ENCODE measurements at regions not wholly inside any gene's neighbourhood (a gene's known extent, or its start where the extent isn't known, plus 50 kb on each side); places are given as distances from the start of the nearest gene placed in this dataset.

DNA sequence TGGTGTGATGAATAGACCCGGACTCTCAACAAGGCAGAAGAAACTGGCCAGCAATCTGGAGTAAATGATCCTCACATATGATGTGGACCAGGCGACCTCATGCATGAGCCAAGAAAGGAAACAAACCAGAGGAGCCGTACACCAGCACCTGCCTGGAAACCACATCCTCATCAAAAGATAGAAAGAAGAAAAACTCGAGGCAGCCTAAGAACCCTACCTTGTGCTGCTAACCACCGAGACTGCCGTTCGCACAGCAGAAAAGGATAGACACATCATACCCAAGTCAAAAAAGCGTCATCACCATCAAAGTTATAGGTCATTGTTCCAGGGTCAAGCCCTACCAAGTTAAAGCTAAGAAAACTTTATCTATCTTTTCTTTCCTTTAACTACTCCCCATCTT lies 66.7 kb downstream of the RESF1 start (continued):
- TF ChIP-seq MEF2B (IDR thresholded peaks at IDR 0.05; ENCODE audit: partially characterized antibody, poor library complexity, severe bottlenecking) (peak; percentile 38), TAF1 (IDR thresholded peaks at IDR 0.05; ENCODE audit: borderline replicate concordance, low read depth, low read length) (no peak), ASH2L (IDR thresholded peaks at IDR 0.05; ENCODE audit: borderline replicate concordance, low read depth) (no peak), ATF7 (IDR thresholded peaks at IDR 0.05; ENCODE audit: low read depth) (peak; percentile 59), YBX1 (IDR thresholded peaks at IDR 0.05) (no peak), NFYB (IDR thresholded peaks at IDR 0.05; ENCODE audit: insufficient read depth, low read depth, low read length) (no peak), PML (IDR thresholded peaks at IDR 0.05; ENCODE audit: low read length) (no peak), RB1 (IDR thresholded peaks at IDR 0.05; ENCODE audit: borderline replicate concordance) (no peak), YY1 (IDR thresholded peaks at IDR 0.05; ENCODE audit: low read depth, low read length) (no peak), MYB (IDR thresholded peaks at IDR 0.05; ENCODE audit: borderline replicate concordance, low read depth, low read length) (no peak), BMI1 (IDR thresholded peaks at IDR 0.05; ENCODE audit: borderline replicate concordance) (no peak), SREBF1 (IDR thresholded peaks at IDR 0.05; ENCODE audit: low read length) (no peak), POLR2A (IDR thresholded peaks at IDR 0.05; ENCODE audit: low read depth, low read length) (no peak), HCFC1 (IDR thresholded peaks at IDR 0.05; ENCODE audit: low read length) (no peak), JUND (IDR thresholded peaks at IDR 0.05; ENCODE audit: low read depth, low read length) (no peak), ESRRA (IDR thresholded peaks at IDR 0.05; ENCODE audit: low read length) (no peak), BCL11A (IDR thresholded peaks at IDR 0.05; ENCODE audit: low read depth, low read length) (peak; percentile 35; the same call in 1 of the 2 replicates), MTA3 (IDR thresholded peaks at IDR 0.05; ENCODE audit: borderline replicate concordance, low read length) (no peak), CBX5 (IDR thresholded peaks at IDR 0.05; ENCODE audit: low read depth) (no peak), FOXM1 (IDR thresholded peaks at IDR 0.05; ENCODE audit: low read depth, low read length) (no peak), SMARCA5 (IDR thresholded peaks at IDR 0.05) (no peak), NRF1 (conservative IDR thresholded peaks at IDR 0.05; ENCODE audit: low read depth, low read length) (no peak), SMC3 (IDR thresholded peaks at IDR 0.05; ENCODE audit: borderline replicate concordance, low read length) (no peak), ZNF217 (IDR thresholded peaks at IDR 0.05) (no peak)
- TF ChIP-seq, protein P1, sequence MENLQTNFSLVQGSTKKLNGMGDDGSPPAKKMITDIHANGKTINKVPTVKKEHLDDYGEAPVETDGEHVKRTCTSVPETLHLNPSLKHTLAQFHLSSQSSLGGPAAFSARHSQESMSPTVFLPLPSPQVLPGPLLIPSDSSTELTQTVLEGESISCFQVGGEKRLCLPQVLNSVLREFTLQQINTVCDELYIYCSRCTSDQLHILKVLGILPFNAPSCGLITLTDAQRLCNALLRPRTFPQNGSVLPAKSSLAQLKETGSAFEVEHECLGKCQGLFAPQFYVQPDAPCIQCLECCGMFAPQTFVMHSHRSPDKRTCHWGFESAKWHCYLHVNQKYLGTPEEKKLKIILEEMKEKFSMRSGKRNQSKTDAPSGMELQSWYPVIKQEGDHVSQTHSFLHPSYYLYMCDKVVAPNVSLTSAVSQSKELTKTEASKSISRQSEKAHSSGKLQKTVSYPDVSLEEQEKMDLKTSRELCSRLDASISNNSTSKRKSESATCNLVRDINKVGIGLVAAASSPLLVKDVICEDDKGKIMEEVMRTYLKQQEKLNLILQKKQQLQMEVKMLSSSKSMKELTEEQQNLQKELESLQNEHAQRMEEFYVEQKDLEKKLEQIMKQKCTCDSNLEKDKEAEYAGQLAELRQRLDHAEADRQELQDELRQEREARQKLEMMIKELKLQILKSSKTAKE (IDR thresholded peaks at IDR 0.05; ENCODE audit: low read depth, poor library complexity, severe bottlenecking), result no peak
- TF ChIP-seq, protein P2, sequence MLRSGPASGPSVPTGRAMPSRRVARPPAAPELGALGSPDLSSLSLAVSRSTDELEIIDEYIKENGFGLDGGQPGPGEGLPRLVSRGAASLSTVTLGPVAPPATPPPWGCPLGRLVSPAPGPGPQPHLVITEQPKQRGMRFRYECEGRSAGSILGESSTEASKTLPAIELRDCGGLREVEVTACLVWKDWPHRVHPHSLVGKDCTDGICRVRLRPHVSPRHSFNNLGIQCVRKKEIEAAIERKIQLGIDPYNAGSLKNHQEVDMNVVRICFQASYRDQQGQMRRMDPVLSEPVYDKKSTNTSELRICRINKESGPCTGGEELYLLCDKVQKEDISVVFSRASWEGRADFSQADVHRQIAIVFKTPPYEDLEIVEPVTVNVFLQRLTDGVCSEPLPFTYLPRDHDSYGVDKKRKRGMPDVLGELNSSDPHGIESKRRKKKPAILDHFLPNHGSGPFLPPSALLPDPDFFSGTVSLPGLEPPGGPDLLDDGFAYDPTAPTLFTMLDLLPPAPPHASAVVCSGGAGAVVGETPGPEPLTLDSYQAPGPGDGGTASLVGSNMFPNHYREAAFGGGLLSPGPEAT (IDR thresholded peaks at IDR 0.05; ENCODE audit: low read depth), result no peak
- TF ChIP-seq, protein P3, sequence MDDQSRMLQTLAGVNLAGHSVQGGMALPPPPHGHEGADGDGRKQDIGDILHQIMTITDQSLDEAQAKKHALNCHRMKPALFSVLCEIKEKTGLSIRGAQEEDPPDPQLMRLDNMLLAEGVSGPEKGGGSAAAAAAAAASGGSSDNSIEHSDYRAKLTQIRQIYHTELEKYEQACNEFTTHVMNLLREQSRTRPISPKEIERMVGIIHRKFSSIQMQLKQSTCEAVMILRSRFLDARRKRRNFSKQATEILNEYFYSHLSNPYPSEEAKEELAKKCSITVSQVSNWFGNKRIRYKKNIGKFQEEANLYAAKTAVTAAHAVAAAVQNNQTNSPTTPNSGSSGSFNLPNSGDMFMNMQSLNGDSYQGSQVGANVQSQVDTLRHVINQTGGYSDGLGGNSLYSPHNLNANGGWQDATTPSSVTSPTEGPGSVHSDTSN (IDR thresholded peaks at IDR 0.05; ENCODE audit: insufficient replicate concordance, low read depth, low read length), result no peak
- TF ChIP-seq, protein P4, sequence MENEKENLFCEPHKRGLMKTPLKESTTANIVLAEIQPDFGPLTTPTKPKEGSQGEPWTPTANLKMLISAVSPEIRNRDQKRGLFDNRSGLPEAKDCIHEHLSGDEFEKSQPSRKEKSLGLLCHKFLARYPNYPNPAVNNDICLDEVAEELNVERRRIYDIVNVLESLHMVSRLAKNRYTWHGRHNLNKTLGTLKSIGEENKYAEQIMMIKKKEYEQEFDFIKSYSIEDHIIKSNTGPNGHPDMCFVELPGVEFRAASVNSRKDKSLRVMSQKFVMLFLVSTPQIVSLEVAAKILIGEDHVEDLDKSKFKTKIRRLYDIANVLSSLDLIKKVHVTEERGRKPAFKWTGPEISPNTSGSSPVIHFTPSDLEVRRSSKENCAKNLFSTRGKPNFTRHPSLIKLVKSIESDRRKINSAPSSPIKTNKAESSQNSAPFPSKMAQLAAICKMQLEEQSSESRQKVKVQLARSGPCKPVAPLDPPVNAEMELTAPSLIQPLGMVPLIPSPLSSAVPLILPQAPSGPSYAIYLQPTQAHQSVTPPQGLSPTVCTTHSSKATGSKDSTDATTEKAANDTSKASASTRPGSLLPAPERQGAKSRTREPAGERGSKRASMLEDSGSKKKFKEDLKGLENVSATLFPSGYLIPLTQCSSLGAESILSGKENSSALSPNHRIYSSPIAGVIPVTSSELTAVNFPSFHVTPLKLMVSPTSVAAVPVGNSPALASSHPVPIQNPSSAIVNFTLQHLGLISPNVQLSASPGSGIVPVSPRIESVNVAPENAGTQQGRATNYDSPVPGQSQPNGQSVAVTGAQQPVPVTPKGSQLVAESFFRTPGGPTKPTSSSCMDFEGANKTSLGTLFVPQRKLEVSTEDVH (IDR thresholded peaks at IDR 0.05; ENCODE audit: low read depth, partially characterized antibody), result no peak

All from GM12878 (cell line).